ENCODE measurements at regions not wholly inside any gene's neighbourhood (a gene's known extent, or its start where the extent isn't known, plus 50 kb on each side); places are given as distances from the start of the nearest gene placed in this dataset.

DNA sequence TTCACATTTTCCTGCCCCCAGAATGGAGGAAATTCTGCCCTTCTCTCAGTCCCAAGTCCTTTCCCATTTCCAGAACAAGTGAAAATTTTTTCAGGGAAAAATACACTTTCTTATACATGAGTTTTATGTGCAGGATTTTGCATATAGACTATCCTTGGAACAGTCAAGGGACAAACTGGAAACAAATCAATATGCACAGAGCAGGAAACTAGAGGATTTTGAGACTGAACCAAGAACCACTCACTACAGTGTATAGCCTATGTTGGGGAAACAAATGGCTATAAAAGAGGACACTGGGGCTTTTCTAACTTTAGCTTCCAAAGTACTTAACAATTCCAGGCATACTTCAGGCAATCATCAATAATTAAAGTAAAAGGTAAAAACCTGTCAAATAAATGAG lies 1036.1 kb upstream of the ARRDC3 start:
- H3K36me3 ChIP-seq (ENCODE audit: control insufficient read depth, insufficient read depth, low read length): no peaks in the 10 kb centered on the region
- no peak overlapping the region for H3K4me3 ChIP-seq (ENCODE audit: low read depth in 2 of 2, low read length in 2 of 2)
- intact Hi-C loops (cut with micrococcal nuclease; ENCODE audit: unreplicated experiment) (no loop called here), in situ Hi-C loops (cut with HindIII; ENCODE audit: low pct_unique_long_range_greater_than_20kb, low sequenced_read_pairs) (no loop called here)
- H3K9me3 ChIP-seq (ENCODE audit: control insufficient read depth, insufficient read depth, low read depth, low read length): peaks cover 49% of the 10 kb centered on the region
- ATAC-seq (no peak), DNase-seq (ENCODE audit: low read depth, low spot score) (no peak)
- CTCF ChIA-PET: no interaction called here
- POLR2A ChIA-PET: no interaction called here
- TF ChIP-seq, protein P1, sequence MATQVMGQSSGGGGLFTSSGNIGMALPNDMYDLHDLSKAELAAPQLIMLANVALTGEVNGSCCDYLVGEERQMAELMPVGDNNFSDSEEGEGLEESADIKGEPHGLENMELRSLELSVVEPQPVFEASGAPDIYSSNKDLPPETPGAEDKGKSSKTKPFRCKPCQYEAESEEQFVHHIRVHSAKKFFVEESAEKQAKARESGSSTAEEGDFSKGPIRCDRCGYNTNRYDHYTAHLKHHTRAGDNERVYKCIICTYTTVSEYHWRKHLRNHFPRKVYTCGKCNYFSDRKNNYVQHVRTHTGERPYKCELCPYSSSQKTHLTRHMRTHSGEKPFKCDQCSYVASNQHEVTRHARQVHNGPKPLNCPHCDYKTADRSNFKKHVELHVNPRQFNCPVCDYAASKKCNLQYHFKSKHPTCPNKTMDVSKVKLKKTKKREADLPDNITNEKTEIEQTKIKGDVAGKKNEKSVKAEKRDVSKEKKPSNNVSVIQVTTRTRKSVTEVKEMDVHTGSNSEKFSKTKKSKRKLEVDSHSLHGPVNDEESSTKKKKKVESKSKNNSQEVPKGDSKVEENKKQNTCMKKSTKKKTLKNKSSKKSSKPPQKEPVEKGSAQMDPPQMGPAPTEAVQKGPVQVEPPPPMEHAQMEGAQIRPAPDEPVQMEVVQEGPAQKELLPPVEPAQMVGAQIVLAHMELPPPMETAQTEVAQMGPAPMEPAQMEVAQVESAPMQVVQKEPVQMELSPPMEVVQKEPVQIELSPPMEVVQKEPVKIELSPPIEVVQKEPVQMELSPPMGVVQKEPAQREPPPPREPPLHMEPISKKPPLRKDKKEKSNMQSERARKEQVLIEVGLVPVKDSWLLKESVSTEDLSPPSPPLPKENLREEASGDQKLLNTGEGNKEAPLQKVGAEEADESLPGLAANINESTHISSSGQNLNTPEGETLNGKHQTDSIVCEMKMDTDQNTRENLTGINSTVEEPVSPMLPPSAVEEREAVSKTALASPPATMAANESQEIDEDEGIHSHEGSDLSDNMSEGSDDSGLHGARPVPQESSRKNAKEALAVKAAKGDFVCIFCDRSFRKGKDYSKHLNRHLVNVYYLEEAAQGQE (IDR thresholded peaks at IDR 0.05; ENCODE audit: insufficient read depth in 1 of 2, low read depth in 2 of 2, low read length in 1 of 2): no peak
- TF ChIP-seq POLR2AphosphoS5 (IDR thresholded peaks at IDR 0.05; ENCODE audit: low read depth, low read length) (no peak), SIN3A (IDR thresholded peaks at IDR 0.05; ENCODE audit: borderline replicate concordance, insufficient read depth, low read depth, low read length) (no peak), TCF7L2 (IDR thresholded peaks at IDR 0.05; ENCODE audit: low read depth, low read length) (no peak), CTCF (IDR thresholded peaks at IDR 0.05) (no peak)
- no peaks in the 10 kb centered on the region for H3K4me1 ChIP-seq (ENCODE audit: control insufficient read depth, insufficient read depth, low read length)
- no peaks in the 10 kb centered on the region for H3K27me3 ChIP-seq (ENCODE audit: control insufficient read depth, insufficient read depth, low read length)
- H3K27ac ChIP-seq (ENCODE audit: low read length): no peak overlapping the region
- no TSS peak for BruUV-seq (replicated peaks)

- H3K4me1 ChIP-seq (ENCODE audit: control insufficient read depth, insufficient read depth, low read length): no peaks in the 10 kb centered on the region
- peaks cover 49% of the 10 kb centered on the region for H3K9me3 ChIP-seq (ENCODE audit: control insufficient read depth, insufficient read depth, low read depth, low read length)
- intact Hi-C loops (cut with micrococcal nuclease; ENCODE audit: unreplicated experiment): no loop called here
- in situ Hi-C loops (cut with HindIII; ENCODE audit: low pct_unique_long_range_greater_than_20kb, low sequenced_read_pairs): no loop called here
- ATAC-seq: no peak
- POLR2A ChIA-PET: no interaction called here
- DNase-seq (ENCODE audit: low read depth, low spot score): no peak
- no TSS peak for BruUV-seq (replicated peaks)
- H3K4me3 ChIP-seq (ENCODE audit: low read depth in 2 of 2, low read length in 2 of 2): no peak overlapping the region
- TF ChIP-seq POLR2AphosphoS5 (IDR thresholded peaks at IDR 0.05; ENCODE audit: low read depth, low read length) (no peak), SIN3A (IDR thresholded peaks at IDR 0.05; ENCODE audit: borderline replicate concordance, insufficient read depth, low read depth, low read length) (no peak), TCF7L2 (IDR thresholded peaks at IDR 0.05; ENCODE audit: low read depth, low read length) (no peak), CTCF (IDR thresholded peaks at IDR 0.05) (no peak)
- TF ChIP-seq, protein P1 (IDR thresholded peaks at IDR 0.05; ENCODE audit: insufficient read depth in 1 of 2, low read depth in 2 of 2, low read length in 1 of 2): no peak
- no peak overlapping the region for H3K27ac ChIP-seq (ENCODE audit: low read length)
- CTCF ChIA-PET: no interaction called here
- H3K36me3 ChIP-seq (ENCODE audit: control insufficient read depth, insufficient read depth, low read length): no peaks in the 10 kb centered on the region
- no peaks in the 10 kb centered on the region for H3K27me3 ChIP-seq (ENCODE audit: control insufficient read depth, insufficient read depth, low read length)
Observed at GRCh38 chr5:92418341-92418740, 1035.2 kb upstream of the ARRDC3 start.
